A673 (cell line): ENCODE measurements at regions not wholly inside any gene's neighbourhood (a gene's known extent, or its start where the extent isn't known, plus 50 kb on each side); places are given as distances from the start of the nearest gene placed in this dataset.

Experiments
- BruUV-seq: library from RNA; stranded (reverse); fragments of 400-500 nt; replicated peaks from 2 replicates; lab custom pipeline; 2021; lab: Mats Ljungman, UMichigan
- CTCF ChIA-PET: fragments of 300-600 bp; sonication (Branson Sonifier 250); formaldehyde crosslinking; loops from one replicate; lab custom pipeline; 2022; ENCODE audit warnings: antibody characterized with exemption; lab: Charles Lee
- POLR2A ChIA-PET: fragments of 300-600 bp; sonication (Branson Sonifier 250); formaldehyde crosslinking; loops from one replicate; lab custom pipeline; 2022; ENCODE audit warnings: antibody characterized with exemption; ENCODE audit not compliant: low non-redundant PET; lab: Charles Lee
- DNase-seq: peaks from one replicate; pipeline ENCODE4 v3.0.0-alpha.2; 2015; ENCODE audit warnings: low spot score
- H3K27ac ChIP-seq: fragments of 200-600 bp; sonication (generic); 2 replicates; pipeline ENCODE4 v1.5.1; 2016; ENCODE audit warnings: mixed run types, low read depth, mild to moderate bottlenecking, mixed read lengths, antibody characterized with exemption, low read length; ENCODE audit not compliant: poor library complexity, severe bottlenecking
- H3K27me3 ChIP-seq: fragments of 200-600 bp; sonication (generic); replicated peaks from 2 replicates; pipeline ENCODE4 v1.6.1; 2017; ENCODE audit warnings: mixed run types, low read depth, mild to moderate bottlenecking, mixed read lengths, antibody characterized with exemption, low read length; ENCODE audit not compliant: insufficient read depth, poor library complexity
- H3K36me3 ChIP-seq: fragments of 200-600 bp; sonication (generic); 2 replicates; pipeline ENCODE4 v1.6.1; 2016; ENCODE audit warnings: mixed run types, mild to moderate bottlenecking, mixed read lengths, antibody characterized with exemption, low read length; ENCODE audit not compliant: insufficient read depth, poor library complexity, severe bottlenecking
- H3K4me1 ChIP-seq: fragments of 200-600 bp; sonication (generic); 2 replicates; pipeline ENCODE4 v1.6.1; 2017; ENCODE audit warnings: mixed run types, mild to moderate bottlenecking, mixed read lengths, antibody characterized with exemption, low read length; ENCODE audit not compliant: insufficient read depth, poor library complexity, severe bottlenecking
- H3K4me3 ChIP-seq: fragments of 200-600 bp; sonication (generic); 2 replicates; pipeline ENCODE4 v1.5.1; 2016; ENCODE audit warnings: low read depth, mixed run types, mild to moderate bottlenecking, mixed read lengths, low read length; ENCODE audit not compliant: poor library complexity, severe bottlenecking
- H3K9me3 ChIP-seq: fragments of 200-600 bp; sonication (generic); 2 replicates; pipeline ENCODE4 v1.6.1; 2016; ENCODE audit warnings: mixed run types, low read depth, mild to moderate bottlenecking, mixed read lengths, antibody characterized with exemption, low read length; ENCODE audit not compliant: poor library complexity, severe bottlenecking
- CTCF ChIP-seq: fragments of 300-800, 200-600 bp; sonication (generic); conservative IDR thresholded peaks from 2 replicates; pipeline ENCODE4 v1.5.1; 2017; ENCODE audit warnings: low read depth, mild to moderate bottlenecking, antibody characterized with exemption, low read length, moderate library complexity, mixed read lengths
- EZH2 ChIP-seq: fragments of 200-600 bp; sonication (generic); IDR thresholded peaks from 2 replicates; pipeline ENCODE4 v1.6.1; 2017; ENCODE audit warnings: borderline replicate concordance, low read depth, mild to moderate bottlenecking, mixed read lengths, antibody characterized with exemption, low read length; ENCODE audit not compliant: poor library complexity, severe bottlenecking
- intact Hi-C: fragments of 100-400 bp; cut with micrococcal nuclease; formaldehyde crosslinking; loops from one replicate; pipeline ENCODE4 v1.10.0; 2022; ENCODE audit not compliant: unreplicated experiment

- intact Hi-C loops, result no loop called here
- TF ChIP-seq EZH2 (no peak), CTCF (no peak)
- CTCF ChIA-PET, result no interaction called here
- DNase-seq, result no peak
- H3K27me3 ChIP-seq, result no peaks in the 10 kb centered on the region
- H3K4me3 ChIP-seq, result no peak overlapping the region
- H3K9me3 ChIP-seq, result no peaks in the 10 kb centered on the region
- H3K27ac ChIP-seq, result no peak overlapping the region
- POLR2A ChIA-PET, result no interaction called here
- H3K4me1 ChIP-seq, result no peaks in the 10 kb centered on the region
- BruUV-seq, result no TSS peak
- no peaks in the 10 kb centered on the region for H3K36me3 ChIP-seq
Measured at GRCh38 chr3:83649692-83650091, 1309.1 kb upstream of the CADM2 start.

- TF ChIP-seq EZH2 (no peak), CTCF (no peak)
- POLR2A ChIA-PET, result no interaction called here
- Histone ChIP-seq H3K27ac (no peak overlapping the region), H3K4me1 (no peaks in the 10 kb centered on the region), H3K27me3 (no peaks in the 10 kb centered on the region), H3K36me3 (no peaks in the 10 kb centered on the region), H3K4me3 (no peak overlapping the region), H3K9me3 (peaks cover 3% of the 10 kb centered on the region)
- CTCF ChIA-PET, result no interaction called here
- no TSS peak for BruUV-seq
- DNase-seq, result no peak
- intact Hi-C loops, result no loop called here
Measured at GRCh38 chr3:83655083-83655482, 1303.7 kb upstream of the CADM2 start.

- Histone ChIP-seq H3K36me3 (no peaks in the 10 kb centered on the region), H3K27me3 (no peaks in the 10 kb centered on the region), H3K9me3 (peaks cover 12% of the 10 kb centered on the region), H3K27ac (peak overlapping the region; percentile 35), H3K4me3 (peak overlapping the region; percentile 3), H3K4me1 (no peaks in the 10 kb centered on the region)
- BruUV-seq, result no TSS peak
- TF ChIP-seq CTCF (no peak), EZH2 (no peak)
- DNase-seq, result peak; percentile 5
- CTCF ChIA-PET, result no interaction called here
- POLR2A ChIA-PET, result no interaction called here
- intact Hi-C loops, result no loop called here
Measured at GRCh38 chr3:83662381-83662960, 1296.3 kb upstream of the CADM2 start.
